Astrocyte (in vitro differentiated cells and primary cell): ENCODE measurements at regions not wholly inside any gene's neighbourhood (a gene's known extent, or its start where the extent isn't known, plus 50 kb on each side); places are given as distances from the start of the nearest gene placed in this dataset.

Experiments
- DNase-seq: peaks from one replicate; pipeline ENCODE4 v3.0.0-alpha.2; 2010; ENCODE audit warnings: low read depth
- FAIRE-seq: peaks from 2 replicates; lab custom pipeline; 2011; peaks lifted over from hg19 to GRCh38; lab: Jason Lieb, UNC
- H2AFZ ChIP-seq: 2 replicates; pipeline ENCODE4 v1.6.0; 2012; ENCODE audit warnings: low read depth, low read length, inconsistent platforms
- H3K27ac ChIP-seq: 2 replicates; pipeline ENCODE4 v1.5.1; 2011; ENCODE audit warnings: low read depth, low read length, inconsistent platforms
- H3K27me3 ChIP-seq: 2 replicates; pipeline ENCODE4 v1.6.0; 2011; ENCODE audit warnings: low read length, inconsistent platforms; ENCODE audit not compliant: insufficient read depth
- H3K36me3 ChIP-seq: 2 replicates; pipeline ENCODE4 v1.5.1; 2011; ENCODE audit warnings: low read length, inconsistent platforms; ENCODE audit not compliant: insufficient read depth
- H3K4me1 ChIP-seq: 2 replicates; pipeline ENCODE4 v1.5.1; 2011; ENCODE audit warnings: low read length, inconsistent platforms; ENCODE audit not compliant: insufficient read depth
- H3K4me2 ChIP-seq: 2 replicates; pipeline ENCODE4 v1.6.0; 2012; ENCODE audit warnings: low read length, inconsistent platforms
- H3K4me3 ChIP-seq: 2 replicates; pipeline ENCODE4 v1.5.1; 2011; ENCODE audit warnings: low read depth, mild to moderate bottlenecking, low read length, inconsistent platforms; ENCODE audit not compliant: insufficient read depth
- H3K79me2 ChIP-seq: 2 replicates; pipeline ENCODE4 v1.6.0; 2012; ENCODE audit warnings: mild to moderate bottlenecking, low read length, inconsistent platforms; ENCODE audit not compliant: insufficient read depth
- H3K9ac ChIP-seq: 2 replicates; pipeline ENCODE4 v1.6.0; 2012; ENCODE audit warnings: mild to moderate bottlenecking, low read length, inconsistent platforms
- H3K9me3 ChIP-seq: 2 replicates; pipeline ENCODE4 v1.5.1; 2012; ENCODE audit warnings: low read depth, mild to moderate bottlenecking, low read length, inconsistent platforms; ENCODE audit not compliant: insufficient read depth
- H4K20me1 ChIP-seq: 2 replicates; pipeline ENCODE4 v1.6.0; 2012; ENCODE audit warnings: low read length, inconsistent platforms; ENCODE audit not compliant: insufficient read depth
- H3K27ac Mint-ChIP-seq: one replicate; pipeline ENCODE4 v1.8.0; 2021; ENCODE audit warnings: mild to moderate bottlenecking, mixed read lengths; ENCODE audit not compliant: unreplicated experiment
- H3K27me3 Mint-ChIP-seq: one replicate; pipeline ENCODE4 v1.8.0; 2021; ENCODE audit warnings: low read depth, mixed read lengths; ENCODE audit not compliant: unreplicated experiment
- H3K36me3 Mint-ChIP-seq: one replicate; pipeline ENCODE4 v1.8.0; 2021; ENCODE audit warnings: low read depth, mixed read lengths; ENCODE audit not compliant: unreplicated experiment
- H3K4me1 Mint-ChIP-seq: one replicate; pipeline ENCODE4 v1.8.0; 2021; ENCODE audit warnings: low read depth, mixed read lengths; ENCODE audit not compliant: unreplicated experiment
- H3K4me3 Mint-ChIP-seq: one replicate; pipeline ENCODE4 v1.8.0; 2021; ENCODE audit warnings: mild to moderate bottlenecking, moderate library complexity, mixed read lengths; ENCODE audit not compliant: unreplicated experiment
- H3K9me3 Mint-ChIP-seq: one replicate; pipeline ENCODE4 v1.8.0; 2021; ENCODE audit warnings: mild to moderate bottlenecking, mixed read lengths; ENCODE audit not compliant: unreplicated experiment
- CTCF ChIP-seq: IDR thresholded peaks from 2 replicates; pipeline ENCODE4 v1.5.1; 2011; ENCODE audit warnings: low read depth, mild to moderate bottlenecking, inconsistent platforms, low read length, moderate library complexity; ENCODE audit not compliant: insufficient read depth
- EZH2 ChIP-seq: IDR thresholded peaks from 2 replicates; pipeline ENCODE4 v1.6.1; 2012; ENCODE audit warnings: mild to moderate bottlenecking, low read length, inconsistent platforms; ENCODE audit not compliant: insufficient read depth

DNA sequence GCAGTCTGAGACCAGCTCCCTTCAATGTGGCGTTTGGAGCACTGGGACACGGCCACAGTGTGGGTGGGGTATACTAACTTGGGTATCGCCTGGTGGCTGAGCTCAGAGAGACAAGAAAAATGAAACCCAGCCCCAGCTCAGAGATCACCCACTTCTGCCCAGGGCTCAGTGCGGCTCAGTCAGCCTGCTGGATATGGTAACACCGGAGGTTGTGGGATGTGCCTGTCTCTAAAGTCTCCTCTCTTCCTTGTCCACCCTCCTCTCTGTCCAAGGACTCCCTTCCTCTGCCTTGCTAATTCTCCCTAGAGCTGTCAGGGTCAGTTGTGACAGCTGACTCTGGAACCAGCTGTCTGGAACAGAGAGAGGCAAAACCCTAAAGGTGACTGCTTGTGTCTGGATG lies 149.1 kb downstream of the PTPN20 start:
- Mint-ChIP-seq H3K36me3 (peaks cover 2% of the 10 kb centered on the region), H3K4me1 (peaks cover 7% of the 10 kb centered on the region), H3K27me3 (peaks cover 55% of the 10 kb centered on the region), H3K9me3 (peaks cover 3% of the 10 kb centered on the region), H3K27ac (no peak overlapping the region), H3K4me3 (no peak overlapping the region)
- no peaks in the 10 kb centered on the region for H3K4me1 ChIP-seq
- H4K20me1 ChIP-seq, result no peaks in the 10 kb centered on the region
- H3K27me3 ChIP-seq, result peaks cover 2% of the 10 kb centered on the region
- H3K36me3 ChIP-seq, result no peaks in the 10 kb centered on the region
- H2AFZ ChIP-seq, result no peak overlapping the region
- no peak overlapping the region for H3K4me2 ChIP-seq
- DNase-seq (no peak), FAIRE-seq (no peak)
- no peak overlapping the region for H3K9ac ChIP-seq
- no peaks in the 10 kb centered on the region for H3K9me3 ChIP-seq
- H3K4me3 ChIP-seq, result no peak overlapping the region
- H3K79me2 ChIP-seq, result no peaks in the 10 kb centered on the region
- no peak overlapping the region for H3K27ac ChIP-seq
- TF ChIP-seq EZH2 (no peak), CTCF (no peak)

DNA sequence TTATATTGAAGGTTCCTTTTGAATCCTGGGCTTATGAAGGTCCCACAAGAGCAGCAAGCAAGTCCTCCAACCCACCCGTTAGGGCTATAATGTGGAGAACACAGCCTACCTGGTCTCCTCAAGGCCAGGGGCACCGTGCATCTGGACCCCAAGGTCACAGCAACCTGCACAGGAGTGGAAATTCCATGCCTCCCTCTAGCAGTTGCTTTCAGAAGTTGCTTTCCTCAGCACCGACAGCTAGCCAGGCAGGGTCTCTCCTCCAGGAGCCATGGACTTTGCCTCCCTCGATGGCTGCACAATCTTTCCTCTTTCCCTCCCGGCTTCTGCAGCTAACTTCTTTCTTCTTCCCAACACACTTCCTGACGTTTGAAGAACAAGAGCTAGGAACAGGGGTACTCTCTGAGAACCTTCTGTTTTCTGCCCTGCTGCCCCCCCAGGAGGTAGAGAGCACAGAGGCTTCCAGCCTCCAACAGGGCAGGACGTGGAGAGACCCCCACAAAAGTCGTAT lies 149.8 kb downstream of the PTPN20 start:
- Histone ChIP-seq H3K27ac (no peak overlapping the region), H4K20me1 (no peaks in the 10 kb centered on the region), H3K9me3 (no peaks in the 10 kb centered on the region), H3K9ac (no peak overlapping the region), H3K79me2 (no peaks in the 10 kb centered on the region), H2AFZ (no peak overlapping the region), H3K4me2 (no peak overlapping the region), H3K4me1 (no peaks in the 10 kb centered on the region), H3K36me3 (no peaks in the 10 kb centered on the region), H3K4me3 (no peak overlapping the region), H3K27me3 (peaks cover 2% of the 10 kb centered on the region)
- H3K27ac Mint-ChIP-seq, result no peak overlapping the region
- TF ChIP-seq EZH2, result no peak
- TF ChIP-seq CTCF, result no peak
- H3K4me1 Mint-ChIP-seq, result peaks cover 7% of the 10 kb centered on the region
- H3K36me3 Mint-ChIP-seq, result peaks cover 2% of the 10 kb centered on the region
- FAIRE-seq (no peak), DNase-seq (no peak)
- peaks cover 3% of the 10 kb centered on the region for H3K9me3 Mint-ChIP-seq
- peaks cover 53% of the 10 kb centered on the region for H3K27me3 Mint-ChIP-seq
- H3K4me3 Mint-ChIP-seq, result no peak overlapping the region

- DNase-seq, result no peak
- FAIRE-seq, result no peak
- H4K20me1 ChIP-seq, result no peaks in the 10 kb centered on the region
- no peak overlapping the region for H3K27ac Mint-ChIP-seq
- H3K9me3 Mint-ChIP-seq, result peaks cover 3% of the 10 kb centered on the region
- H3K27me3 Mint-ChIP-seq, result peaks cover 53% of the 10 kb centered on the region
- no peak overlapping the region for H3K4me2 ChIP-seq
- TF ChIP-seq CTCF, result no peak
- no peak for TF ChIP-seq EZH2
- no peak overlapping the region for H2AFZ ChIP-seq
- no peak overlapping the region for H3K4me3 ChIP-seq
- peaks cover 1% of the 10 kb centered on the region for H3K4me1 Mint-ChIP-seq
- no peak overlapping the region for H3K4me3 Mint-ChIP-seq
- H3K9me3 ChIP-seq, result no peaks in the 10 kb centered on the region
- H3K36me3 ChIP-seq, result no peaks in the 10 kb centered on the region
- H3K36me3 Mint-ChIP-seq, result peaks cover 2% of the 10 kb centered on the region
- H3K4me1 ChIP-seq, result no peaks in the 10 kb centered on the region
- peaks cover 2% of the 10 kb centered on the region for H3K27me3 ChIP-seq
- H3K9ac ChIP-seq, result no peak overlapping the region
- no peak overlapping the region for H3K27ac ChIP-seq
- no peaks in the 10 kb centered on the region for H3K79me2 ChIP-seq
Observed at GRCh38 chr10:47061776-47062175, 150.5 kb downstream of the PTPN20 start.
